Nephron progenitor cell (in vitro differentiated cells): ENCODE measurements at regions not wholly inside any gene's neighbourhood (a gene's known extent, or its start where the extent isn't known, plus 50 kb on each side); places are given as distances from the start of the nearest gene placed in this dataset.

ENCODE experiments used
- DNase-seq: peaks from one replicate; pipeline ENCODE4 v3.0.0; 2021
- H3K27ac Mint-ChIP-seq: 2 replicates; pipeline ENCODE4 v1.8.0; 2021; ENCODE audit warnings: mild to moderate bottlenecking, moderate library complexity, mixed read lengths
- H3K27me3 Mint-ChIP-seq: 2 replicates; pipeline ENCODE4 v1.8.0; 2021; ENCODE audit warnings: mild to moderate bottlenecking, low read depth, mixed read lengths; ENCODE audit not compliant: poor library complexity
- H3K36me3 Mint-ChIP-seq: 2 replicates; pipeline ENCODE4 v1.8.0; 2021; ENCODE audit warnings: low read depth, mixed read lengths
- H3K4me1 Mint-ChIP-seq: 2 replicates; pipeline ENCODE4 v1.8.0; 2021; ENCODE audit warnings: mixed read lengths
- H3K4me3 Mint-ChIP-seq: 2 replicates; pipeline ENCODE4 v1.8.0; 2021; ENCODE audit warnings: mild to moderate bottlenecking, moderate library complexity, mixed read lengths
- H3K9me3 Mint-ChIP-seq: 2 replicates; pipeline ENCODE4 v1.8.0; 2021; ENCODE audit warnings: mild to moderate bottlenecking, moderate library complexity, mixed read lengths
- CTCF ChIP-seq: fragments of 200-600 bp; sonication (generic); IDR thresholded peaks from 2 replicates; pipeline ENCODE4 v1.5.0; 2021; ENCODE audit warnings: antibody characterized with exemption

GRCh38 chr7:81877890-81878289, 108.0 kb upstream of the HGF start:
- H3K27me3 Mint-ChIP-seq, result no peaks in the 10 kb centered on the region
- H3K36me3 Mint-ChIP-seq, result no peaks in the 10 kb centered on the region
- TF ChIP-seq CTCF, result no peak

GRCh38 chr7:81873559-81873958, 103.7 kb upstream of the HGF start:
- no peaks in the 10 kb centered on the region for H3K27me3 Mint-ChIP-seq
- H3K27ac Mint-ChIP-seq, result no peak overlapping the region
- TF ChIP-seq CTCF, result no peak
- no peaks in the 10 kb centered on the region for H3K9me3 Mint-ChIP-seq
- no peaks in the 10 kb centered on the region for H3K4me1 Mint-ChIP-seq
- no peak overlapping the region for H3K4me3 Mint-ChIP-seq
- no peaks in the 10 kb centered on the region for H3K36me3 Mint-ChIP-seq
- no peak for DNase-seq

More at GRCh38 chr7:81877890-81878289, 108.0 kb upstream of the HGF start:
- Mint-ChIP-seq H3K4me3 (no peak overlapping the region), H3K4me1 (no peaks in the 10 kb centered on the region), H3K27ac (no peak overlapping the region), H3K9me3 (no peaks in the 10 kb centered on the region)
- DNase-seq, result no peak

GRCh38 chr7:81871606-81872265, 101.9 kb upstream of the HGF start:
- H3K36me3 Mint-ChIP-seq, result no peaks in the 10 kb centered on the region
- no peaks in the 10 kb centered on the region for H3K27me3 Mint-ChIP-seq
- no peak overlapping the region for H3K4me3 Mint-ChIP-seq
- peaks cover 6% of the 10 kb centered on the region for H3K4me1 Mint-ChIP-seq
- H3K27ac Mint-ChIP-seq, result no peak overlapping the region
- H3K9me3 Mint-ChIP-seq, result no peaks in the 10 kb centered on the region
- DNase-seq, result no peak
- TF ChIP-seq CTCF, result no peak

GRCh38 chr7:81870608-81871007, 100.8 kb upstream of the HGF start:
- Mint-ChIP-seq H3K27ac (no peak overlapping the region), H3K27me3 (no peaks in the 10 kb centered on the region), H3K4me1 (peaks cover 6% of the 10 kb centered on the region), H3K36me3 (no peaks in the 10 kb centered on the region), H3K4me3 (no peak overlapping the region), H3K9me3 (no peaks in the 10 kb centered on the region)
- no peak for TF ChIP-seq CTCF
- DNase-seq, result no peak

- no peak overlapping the region for H3K4me3 Mint-ChIP-seq
- TF ChIP-seq CTCF, result no peak
- H3K36me3 Mint-ChIP-seq, result no peaks in the 10 kb centered on the region
- no peaks in the 10 kb centered on the region for H3K9me3 Mint-ChIP-seq
- no peaks in the 10 kb centered on the region for H3K27me3 Mint-ChIP-seq
- DNase-seq, result no peak
- H3K27ac Mint-ChIP-seq, result no peak overlapping the region
- peaks cover 6% of the 10 kb centered on the region for H3K4me1 Mint-ChIP-seq
These were observed 99.8 kb upstream of the HGF start for GRCh38 chr7:81869670-81870069.

GRCh38 chr7:81865754-81866153, 95.9 kb upstream of the HGF start:
- H3K4me1 Mint-ChIP-seq, result peaks cover 6% of the 10 kb centered on the region
- DNase-seq, result no peak
- no peaks in the 10 kb centered on the region for H3K36me3 Mint-ChIP-seq
- TF ChIP-seq CTCF, result no peak
- H3K4me3 Mint-ChIP-seq, result no peak overlapping the region
- H3K27ac Mint-ChIP-seq, result no peak overlapping the region
- peaks cover 4% of the 10 kb centered on the region for H3K9me3 Mint-ChIP-seq
- no peaks in the 10 kb centered on the region for H3K27me3 Mint-ChIP-seq
